ENCODE measurements at regions not wholly inside any gene's neighbourhood (a gene's known extent, or its start where the extent isn't known, plus 50 kb on each side); places are given as distances from the start of the nearest gene placed in this dataset.

DNA sequence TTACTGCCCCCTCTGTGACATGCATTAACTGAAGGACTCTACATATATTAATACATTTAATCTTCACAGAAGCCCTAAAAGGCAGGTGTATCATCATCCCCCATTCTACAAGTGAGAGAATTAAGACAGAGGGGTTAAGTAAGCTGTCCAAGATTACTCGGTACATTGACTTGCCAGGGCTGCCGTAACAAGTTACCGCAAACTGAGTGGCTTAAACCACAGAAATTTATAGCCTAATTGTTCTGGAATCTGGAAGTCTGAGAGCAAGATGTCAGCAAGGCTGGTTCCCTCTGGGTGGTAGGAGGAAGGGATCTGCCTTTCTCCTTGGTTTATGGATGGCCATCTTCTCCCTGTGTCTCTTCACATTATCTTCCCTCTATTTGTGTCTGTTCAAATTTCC is 605.5 kb downstream of the EPHA4 start:
- TF ChIP-seq, protein P1, sequence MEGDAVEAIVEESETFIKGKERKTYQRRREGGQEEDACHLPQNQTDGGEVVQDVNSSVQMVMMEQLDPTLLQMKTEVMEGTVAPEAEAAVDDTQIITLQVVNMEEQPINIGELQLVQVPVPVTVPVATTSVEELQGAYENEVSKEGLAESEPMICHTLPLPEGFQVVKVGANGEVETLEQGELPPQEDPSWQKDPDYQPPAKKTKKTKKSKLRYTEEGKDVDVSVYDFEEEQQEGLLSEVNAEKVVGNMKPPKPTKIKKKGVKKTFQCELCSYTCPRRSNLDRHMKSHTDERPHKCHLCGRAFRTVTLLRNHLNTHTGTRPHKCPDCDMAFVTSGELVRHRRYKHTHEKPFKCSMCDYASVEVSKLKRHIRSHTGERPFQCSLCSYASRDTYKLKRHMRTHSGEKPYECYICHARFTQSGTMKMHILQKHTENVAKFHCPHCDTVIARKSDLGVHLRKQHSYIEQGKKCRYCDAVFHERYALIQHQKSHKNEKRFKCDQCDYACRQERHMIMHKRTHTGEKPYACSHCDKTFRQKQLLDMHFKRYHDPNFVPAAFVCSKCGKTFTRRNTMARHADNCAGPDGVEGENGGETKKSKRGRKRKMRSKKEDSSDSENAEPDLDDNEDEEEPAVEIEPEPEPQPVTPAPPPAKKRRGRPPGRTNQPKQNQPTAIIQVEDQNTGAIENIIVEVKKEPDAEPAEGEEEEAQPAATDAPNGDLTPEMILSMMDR (IDR thresholded peaks at IDR 0.05; ENCODE audit: borderline replicate concordance, insufficient read depth, low read depth, low read length): no peak
- H3K4me3 ChIP-seq (ENCODE audit: low read depth, low read length): no peak overlapping the region

DNA sequence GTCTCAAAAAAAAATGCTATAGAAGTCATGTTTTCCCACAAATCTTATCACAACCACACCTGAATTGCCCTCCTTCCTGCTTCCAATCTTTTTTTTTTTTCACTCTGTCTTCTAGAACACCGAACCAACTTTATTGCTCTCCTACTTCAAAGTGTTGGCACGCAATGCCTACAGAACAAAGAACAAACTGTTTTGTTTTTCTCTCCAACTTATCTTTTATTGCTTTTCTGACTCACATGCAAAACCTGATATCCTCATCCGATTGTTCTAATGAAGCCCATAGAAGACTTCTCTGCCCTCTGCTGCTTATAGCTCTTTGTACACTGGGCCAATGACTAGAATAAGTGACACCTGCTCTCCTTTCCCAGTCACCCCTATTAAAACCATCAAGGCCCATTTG is 602.8 kb downstream of the EPHA4 start:
- TF ChIP-seq, protein P1 (IDR thresholded peaks at IDR 0.05; ENCODE audit: borderline replicate concordance, insufficient read depth, low read depth, low read length): no peak
- no peak overlapping the region for H3K4me3 ChIP-seq (ENCODE audit: low read depth, low read length)

DNA sequence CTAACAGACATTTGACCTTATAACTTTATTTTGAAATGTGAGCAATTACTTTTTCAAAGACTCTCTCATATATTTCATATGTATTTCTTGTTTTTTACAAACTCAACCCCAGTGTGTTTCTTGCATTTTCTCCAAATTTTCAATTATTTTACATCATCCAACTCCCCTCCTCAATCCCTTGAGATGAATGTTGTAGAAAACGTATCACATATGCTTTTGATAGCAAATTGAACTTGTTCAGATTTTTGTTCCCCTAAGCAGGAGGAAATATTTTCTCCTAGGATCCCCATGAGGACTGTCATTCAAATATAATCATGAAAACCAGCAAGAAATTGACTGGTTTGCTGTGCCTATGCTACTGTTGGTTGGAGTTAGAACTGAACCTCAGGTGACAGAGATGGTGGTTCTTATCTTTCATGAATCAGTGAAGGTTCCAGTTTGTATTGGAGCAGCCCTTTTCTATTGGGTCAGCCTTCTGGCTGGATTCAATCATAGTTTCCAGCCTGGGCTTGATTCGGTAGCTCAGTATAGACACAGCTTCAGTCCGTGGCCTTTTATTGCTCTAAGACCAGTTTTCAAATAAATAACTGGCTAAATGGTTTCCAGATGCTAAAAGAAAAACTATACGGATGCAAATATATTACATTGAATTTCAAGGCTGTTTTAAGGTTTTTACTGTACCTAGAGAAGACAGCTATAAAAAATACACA is 591.0 kb downstream of the EPHA4 start:
- TF ChIP-seq, protein P1 (IDR thresholded peaks at IDR 0.05; ENCODE audit: borderline replicate concordance, insufficient read depth, low read depth, low read length): no peak
- H3K4me3 ChIP-seq (ENCODE audit: low read depth, low read length): no peak overlapping the region

DNA sequence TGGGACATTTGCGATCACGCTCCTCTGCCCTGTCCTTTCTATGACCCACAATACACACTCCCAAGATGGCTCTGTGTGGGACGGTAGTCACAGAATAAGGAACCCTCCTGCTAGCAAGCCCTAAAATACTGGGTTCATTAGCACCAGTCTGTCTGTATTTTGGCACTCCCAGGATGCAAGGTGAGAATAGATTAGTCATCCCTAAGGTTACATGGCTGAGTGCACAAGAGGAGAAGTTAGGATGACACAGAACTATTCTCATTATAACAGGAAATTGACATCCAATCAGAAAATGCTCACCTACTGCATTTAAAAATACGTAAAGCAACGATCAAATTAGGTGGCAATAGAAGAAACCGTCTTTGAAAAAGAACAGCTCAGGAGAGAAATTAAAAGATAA is 590.2 kb downstream of the EPHA4 start:
- TF ChIP-seq, protein P1 (IDR thresholded peaks at IDR 0.05; ENCODE audit: borderline replicate concordance, insufficient read depth, low read depth, low read length): no peak
- H3K4me3 ChIP-seq (ENCODE audit: low read depth, low read length): no peak overlapping the region

DNA sequence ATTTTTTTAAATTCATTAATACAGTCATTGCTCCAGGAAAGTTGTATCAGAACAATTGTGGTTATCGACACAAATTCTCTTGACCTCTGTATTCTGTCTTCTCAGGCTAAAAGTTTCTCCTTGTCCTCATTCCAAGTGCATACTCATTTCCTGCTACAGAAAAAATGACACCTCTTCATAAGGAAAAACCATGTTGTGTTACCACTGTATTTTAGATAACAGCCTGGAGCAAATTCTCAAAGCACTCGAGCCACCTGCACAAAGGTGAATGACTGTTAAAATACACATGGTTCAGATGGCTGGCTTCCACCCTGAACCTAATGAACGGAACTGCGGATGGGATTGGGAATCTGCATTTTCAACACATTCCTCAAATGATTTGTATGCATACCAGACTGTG is 586.5 kb downstream of the EPHA4 start:
- TF ChIP-seq, protein P1 (IDR thresholded peaks at IDR 0.05; ENCODE audit: borderline replicate concordance, insufficient read depth, low read depth, low read length): no peak
- H3K4me3 ChIP-seq (ENCODE audit: low read depth, low read length): no peak overlapping the region

DNA sequence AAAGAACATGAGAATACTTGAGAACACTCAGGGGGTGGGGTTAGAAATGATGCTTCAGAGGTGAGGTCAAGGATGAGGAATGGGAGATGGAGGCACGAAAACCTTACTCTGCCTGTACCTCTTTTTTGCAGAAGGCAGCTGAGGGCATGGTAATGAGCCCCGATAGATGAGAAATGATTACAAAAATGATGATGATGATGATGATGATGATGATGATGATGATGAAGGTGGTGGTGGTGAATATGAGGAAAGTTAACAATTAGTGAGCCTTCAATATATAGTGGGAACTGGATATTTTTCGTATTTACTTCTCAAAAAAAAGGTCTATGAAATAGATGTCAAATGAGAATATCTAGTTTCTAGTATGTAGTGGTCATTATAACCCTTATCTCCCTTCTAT is 584.3 kb downstream of the EPHA4 start:
- TF ChIP-seq, protein P1 (IDR thresholded peaks at IDR 0.05; ENCODE audit: borderline replicate concordance, insufficient read depth, low read depth, low read length): no peak
- no peak overlapping the region for H3K4me3 ChIP-seq (ENCODE audit: low read depth, low read length)

DNA sequence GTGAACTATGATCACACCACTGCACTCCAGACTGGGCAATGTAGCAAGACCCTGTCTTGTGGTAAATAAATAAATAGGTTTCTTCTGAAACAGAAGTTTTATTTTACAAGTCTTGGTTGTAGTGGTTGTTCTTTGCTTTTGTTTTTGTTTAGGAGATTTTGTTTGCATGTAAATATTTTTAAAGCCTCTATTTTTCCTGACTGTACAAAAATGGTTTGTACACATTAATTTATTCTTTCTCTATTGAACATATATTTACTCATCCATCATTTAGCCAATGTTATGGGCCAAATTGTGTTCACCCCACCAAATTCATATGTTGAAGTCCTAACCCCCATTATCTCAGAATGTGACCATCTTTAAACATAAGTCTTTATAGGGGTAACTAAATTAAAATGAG is 580.1 kb downstream of the EPHA4 start:
- no peak overlapping the region for H3K4me3 ChIP-seq (ENCODE audit: low read depth, low read length)
- TF ChIP-seq, protein P1 (IDR thresholded peaks at IDR 0.05; ENCODE audit: borderline replicate concordance, insufficient read depth, low read depth, low read length): no peak

All from GM12875 (cell line).